HG02763 (cell line): ENCODE measurements at regions not wholly inside any gene's neighbourhood (a gene's known extent, or its start where the extent isn't known, plus 50 kb on each side); places are given as distances from the start of the nearest gene placed in this dataset.
"Not testable (repeated sequence)": the region's sequence is repeated elsewhere in the genome, so short reads cannot be mapped to it uniquely, and the experiment has no call there.

Source experiments
- ATAC-seq: cut with Tn5 transposase; IDR thresholded peaks from one replicate; pipeline ENCODE4 v1.9.1; 2021; ENCODE audit warnings: mild to moderate bottlenecking, moderate library complexity; ENCODE audit not compliant: unreplicated experiment

DNA sequence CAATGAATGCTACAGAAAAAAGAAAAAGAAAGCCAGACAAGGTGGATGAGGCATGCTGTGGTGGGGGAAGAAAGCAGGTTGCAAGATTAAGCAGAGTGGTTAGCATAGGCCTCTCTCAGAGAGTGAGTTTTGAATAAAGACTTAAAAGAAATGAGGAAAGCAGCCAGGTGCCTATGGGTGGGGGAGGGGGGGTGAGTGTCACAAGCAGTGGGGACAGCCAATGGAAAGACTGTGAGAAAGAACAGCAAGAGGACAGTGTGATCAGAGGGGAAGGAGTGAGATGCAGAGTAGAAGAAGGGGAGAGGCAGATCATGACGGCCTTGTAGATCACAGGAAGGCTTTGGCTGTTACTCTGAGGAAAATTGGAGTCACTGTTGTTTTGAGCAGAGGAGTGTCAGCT lies 162.5 kb downstream of the SOX3 start:
- ATAC-seq, result no peak

DNA sequence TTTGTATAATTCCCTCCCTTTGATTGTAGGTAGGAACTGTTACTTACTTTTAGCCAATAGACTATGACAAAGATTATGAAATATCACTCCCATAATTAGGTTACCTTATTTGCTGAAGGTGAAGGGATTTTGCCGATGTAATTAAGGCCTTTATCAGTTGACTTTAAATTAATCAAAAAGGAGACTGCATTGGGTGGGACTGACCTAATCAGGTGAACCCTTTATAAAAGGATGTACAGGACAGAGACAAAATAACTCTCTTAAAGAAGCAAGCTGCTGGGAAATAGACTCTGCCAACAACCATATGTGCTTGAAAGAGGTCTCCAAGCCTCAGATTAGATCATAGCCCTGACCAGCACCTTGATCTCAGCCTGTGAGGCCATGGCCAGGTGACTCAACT lies 167.6 kb downstream of the SOX3 start:
- no peak for ATAC-seq

DNA sequence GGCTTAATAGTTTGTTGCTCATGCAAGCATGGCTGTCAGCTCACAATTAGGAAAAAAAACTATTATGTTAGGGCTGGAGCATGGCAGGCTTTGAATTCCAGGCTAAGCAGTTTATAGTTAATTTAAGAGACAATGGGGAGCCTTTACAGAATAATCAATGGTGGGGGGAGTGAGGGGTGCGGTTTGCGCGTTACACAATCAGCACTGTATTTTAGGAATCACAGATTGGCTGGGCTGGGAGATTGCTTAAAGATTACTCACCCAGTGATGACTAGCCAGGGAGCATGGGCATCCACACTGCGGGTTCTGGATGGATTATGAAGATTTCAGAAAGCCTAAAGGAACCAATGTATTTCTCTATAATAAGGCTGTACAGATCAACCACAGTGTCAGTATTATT lies 186.6 kb downstream of the SOX3 start:
- no peak for ATAC-seq

DNA sequence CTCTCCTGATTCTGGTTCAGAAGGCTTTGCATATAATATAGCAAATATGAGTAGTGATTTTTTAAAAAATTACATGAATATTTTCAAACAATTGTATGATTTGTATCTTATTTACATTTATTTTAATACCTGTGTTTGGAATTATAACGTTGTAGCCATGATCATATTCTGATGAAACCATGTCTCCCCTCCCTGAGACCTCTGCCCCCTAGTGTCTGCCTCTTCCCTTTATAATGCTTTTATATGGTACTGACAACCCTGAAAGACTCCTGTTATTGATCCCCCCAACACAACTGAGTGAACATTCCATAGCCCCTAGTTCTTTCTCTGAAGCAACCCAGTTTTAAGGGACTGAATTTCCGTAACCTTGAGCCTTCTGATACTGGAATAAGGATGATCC lies 187.4 kb downstream of the SOX3 start:
- no peak for ATAC-seq

DNA sequence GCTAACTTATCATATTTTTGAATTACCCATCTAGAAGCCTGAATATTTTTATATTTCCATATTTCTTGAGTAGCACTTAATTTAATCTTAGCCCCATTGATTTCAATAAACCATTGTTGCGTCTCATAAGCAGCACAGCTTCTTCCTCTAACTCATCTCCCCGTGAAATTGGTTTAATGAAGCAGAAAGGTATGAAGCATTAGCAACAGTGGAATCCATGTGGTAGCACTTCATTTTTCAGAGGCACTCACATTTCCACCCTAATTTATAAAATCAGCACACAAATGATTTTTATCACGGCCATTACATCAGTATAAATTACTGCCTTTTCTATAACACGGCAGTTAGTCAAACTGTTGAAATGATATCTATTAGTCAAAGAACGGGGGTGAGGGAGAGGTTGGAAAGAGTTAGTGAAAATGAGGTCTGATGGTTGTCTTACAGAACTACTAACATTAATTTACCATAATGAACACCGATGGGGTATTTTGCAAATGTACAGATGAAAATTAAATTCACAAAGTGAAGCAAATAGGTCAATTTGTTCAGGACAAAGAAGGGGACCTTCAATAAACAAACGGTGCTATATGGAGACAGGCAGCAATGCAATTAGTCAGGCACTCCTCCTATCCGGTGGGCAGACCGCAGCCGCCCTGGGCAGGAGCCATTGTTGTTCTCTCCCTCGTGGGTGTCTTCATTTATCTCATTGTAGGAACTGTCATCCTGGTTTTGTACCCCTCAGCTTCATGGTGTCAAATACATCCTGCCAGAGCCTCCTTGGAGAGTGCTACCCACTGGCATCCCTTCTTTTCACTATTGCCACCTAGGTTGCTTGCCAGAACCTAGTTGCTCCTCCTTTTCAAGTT lies 205.7 kb downstream of the SOX3 start:
- no peak for ATAC-seq

DNA sequence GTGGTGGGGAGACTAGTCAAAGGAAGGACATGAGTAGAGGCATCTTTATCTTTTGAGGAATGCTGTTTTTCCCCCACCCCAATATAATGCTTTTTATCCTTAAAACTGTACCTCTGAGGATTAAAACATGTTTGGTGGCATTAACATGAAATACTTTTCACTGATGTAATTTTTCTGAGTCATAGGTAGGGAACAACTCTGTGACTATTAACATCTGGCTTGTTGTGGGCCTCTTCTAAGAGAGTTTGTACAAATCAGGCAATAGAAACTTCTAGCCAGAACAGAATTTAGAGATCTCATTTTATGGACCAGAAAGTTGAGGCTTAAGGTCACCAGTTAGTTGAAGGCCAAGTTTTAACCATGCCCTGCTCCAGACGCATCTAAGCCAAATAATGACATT lies 207.6 kb downstream of the SOX3 start:
- ATAC-seq, result no peak

DNA sequence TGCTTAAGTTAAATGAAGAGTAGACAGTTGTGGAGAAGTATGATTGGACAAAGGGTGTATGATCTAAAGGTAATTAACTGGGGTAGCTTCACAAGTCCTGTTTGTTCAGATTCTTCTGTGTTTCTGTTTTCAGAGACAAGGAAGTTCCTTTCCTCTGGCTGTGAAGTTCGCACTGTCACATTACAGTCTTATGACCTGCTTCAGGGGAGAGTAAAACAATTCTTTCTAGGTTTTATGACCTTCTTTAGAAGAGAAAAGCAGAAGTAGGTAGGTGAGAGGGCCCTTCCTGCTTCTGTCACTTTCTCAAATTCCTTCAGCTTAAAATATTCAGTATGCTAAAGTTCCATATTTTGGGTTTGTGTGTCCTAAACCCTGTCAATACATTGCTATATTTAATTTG lies 211.9 kb downstream of the SOX3 start:
- no peak for ATAC-seq

DNA sequence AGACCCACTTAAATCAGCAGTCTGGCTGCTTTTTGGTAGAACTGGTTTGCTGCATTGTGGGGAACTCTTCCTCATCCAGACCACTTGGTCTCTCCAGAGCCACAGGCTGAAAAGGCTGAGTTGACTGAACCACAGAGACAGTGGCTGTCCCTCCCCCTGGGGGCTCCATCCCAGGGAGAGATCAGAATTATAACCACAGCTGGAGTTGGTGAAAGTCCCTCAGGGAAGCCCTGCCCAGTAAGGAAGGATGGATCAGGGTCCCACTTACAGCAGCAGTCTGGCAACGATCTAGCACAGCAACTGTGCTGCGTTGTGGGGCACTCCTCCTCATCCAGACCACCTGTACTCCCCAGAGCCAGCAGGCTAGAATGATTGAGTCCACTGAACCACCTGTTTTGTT lies 212.7 kb downstream of the SOX3 start:
- no peak for ATAC-seq

DNA sequence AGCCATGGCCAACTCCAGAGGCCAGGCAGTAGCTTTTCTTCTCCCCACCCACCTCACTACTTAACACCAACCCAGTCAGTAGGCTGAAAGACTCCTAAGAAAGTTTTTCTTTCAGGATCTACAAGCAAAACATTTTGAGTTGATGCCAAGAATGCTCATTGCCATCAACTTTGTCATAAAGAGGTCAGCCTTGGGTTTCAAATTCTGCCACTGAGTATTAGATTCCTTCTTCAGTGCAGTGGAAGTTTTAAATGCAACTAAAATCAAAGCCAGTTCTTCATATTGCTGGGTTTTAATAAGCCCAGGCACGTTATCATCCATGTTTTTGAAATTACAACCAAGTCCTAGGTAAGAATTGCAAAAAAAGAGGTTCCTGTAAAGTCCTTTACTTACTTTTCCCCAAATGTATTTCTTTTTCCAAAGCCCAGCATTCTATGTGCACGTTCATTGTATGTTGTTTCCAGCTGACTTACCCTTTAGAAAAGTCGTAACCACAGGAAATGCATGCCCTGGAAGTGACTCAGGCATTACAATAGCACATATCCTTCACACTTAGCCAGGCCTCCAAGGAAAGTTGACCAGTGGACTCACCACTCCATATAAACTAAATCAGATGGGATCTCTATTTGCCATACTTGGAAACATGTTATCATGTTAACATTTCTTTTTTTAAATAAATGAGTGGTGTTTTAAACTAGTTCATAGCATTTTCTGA lies 229.9 kb downstream of the SOX3 start:
- no peak for ATAC-seq

DNA sequence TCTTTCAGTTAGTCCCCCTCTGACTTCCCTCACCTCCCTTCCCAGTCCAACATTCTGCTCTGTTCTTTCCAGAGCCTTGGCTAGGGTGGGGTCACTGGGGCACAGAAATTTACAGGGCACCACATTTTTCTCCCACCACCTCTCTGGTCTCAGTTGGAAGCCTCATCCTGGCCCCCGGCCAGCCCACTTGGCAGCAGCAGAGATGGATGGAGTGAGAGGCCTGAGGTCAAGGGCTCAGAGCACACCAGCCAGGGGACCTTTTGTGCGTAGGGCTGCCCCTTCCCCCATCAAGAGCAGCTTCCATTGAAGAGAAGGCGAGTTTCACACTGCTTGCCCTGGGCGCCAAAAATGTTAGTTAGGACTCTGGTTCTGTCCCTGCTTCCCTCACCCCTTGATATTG lies 230.9 kb downstream of the SOX3 start:
- ATAC-seq, result no peak

DNA sequence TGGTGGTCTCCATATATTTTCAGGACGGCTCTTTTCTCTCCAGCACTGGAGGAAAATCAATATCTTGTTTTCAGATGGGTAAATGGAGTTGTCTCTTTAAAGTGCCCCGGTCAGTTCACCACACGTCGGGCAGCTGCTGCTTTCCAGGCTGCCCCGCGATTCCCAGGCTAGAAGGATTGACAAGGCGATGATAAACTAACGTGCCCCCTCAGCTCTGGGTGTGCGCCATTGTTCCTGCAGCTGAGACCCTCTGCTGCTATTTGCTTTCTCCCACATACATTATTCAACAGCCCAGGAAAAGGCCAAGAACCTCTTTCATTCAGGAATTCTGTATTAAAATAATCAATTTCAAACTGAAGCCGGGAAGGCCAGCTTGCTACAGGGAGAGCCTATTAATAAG lies 254.5 kb downstream of the SOX3 start:
- no peak for ATAC-seq

DNA sequence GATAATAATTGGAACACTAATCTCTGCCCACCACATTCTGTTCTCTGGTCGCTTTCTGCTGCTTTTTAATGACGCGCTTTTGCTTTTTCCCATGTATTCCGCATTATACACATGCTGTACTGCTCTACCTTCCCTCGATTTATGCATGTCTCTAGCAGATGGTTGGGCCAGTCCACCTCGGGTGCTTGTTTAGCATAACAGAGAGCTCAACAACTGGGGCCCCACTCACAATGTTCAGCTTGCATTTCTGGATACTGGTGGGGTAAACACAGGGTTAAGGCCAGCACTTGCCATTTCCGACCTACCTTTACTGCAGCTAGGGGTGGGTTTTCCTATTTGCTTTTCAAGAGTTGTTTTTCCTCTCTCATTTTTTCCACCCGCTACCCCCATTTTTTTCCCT lies 255.8 kb downstream of the SOX3 start:
- ATAC-seq, result no peak

DNA sequence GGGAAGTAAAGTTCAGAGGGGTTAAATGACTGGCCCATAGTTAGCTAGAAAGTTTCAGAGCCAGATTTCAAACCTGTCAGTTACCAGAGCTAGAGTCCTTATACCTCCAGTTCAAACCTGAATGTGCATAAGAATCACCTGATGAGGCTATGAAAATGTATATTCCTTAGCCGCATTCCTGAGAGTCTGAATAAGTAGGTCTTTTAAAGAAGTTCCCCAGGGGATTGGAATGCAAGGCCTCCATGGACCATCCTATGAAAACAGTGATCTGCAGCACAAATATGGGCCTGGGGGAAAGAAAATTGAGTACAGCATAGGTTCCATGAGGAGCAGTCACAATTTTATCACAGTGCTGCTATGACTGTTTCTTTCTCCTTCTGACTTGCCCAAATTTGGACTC lies 263.9 kb upstream of the CXorf66 start:
- ATAC-seq, result no peak

DNA sequence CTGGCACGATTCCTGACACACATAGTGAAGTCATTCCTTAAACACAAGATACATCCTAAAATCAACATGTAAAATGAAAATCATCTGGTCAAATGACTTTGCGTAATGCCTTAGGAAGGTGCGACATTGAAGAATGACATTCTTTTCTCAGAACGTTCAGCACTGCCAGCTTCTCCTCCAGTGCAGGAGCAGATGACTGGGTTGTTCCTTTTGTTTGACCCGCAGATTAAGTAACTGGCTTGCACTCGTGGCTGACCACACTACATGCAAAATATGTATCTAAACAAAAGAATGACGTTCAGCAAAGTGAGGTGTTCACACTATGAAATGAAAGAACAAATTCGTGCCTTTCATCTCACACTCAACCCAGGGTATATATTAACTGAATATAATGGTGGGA lies 260.7 kb upstream of the CXorf66 start:
- ATAC-seq, result not testable (repeated sequence)

DNA sequence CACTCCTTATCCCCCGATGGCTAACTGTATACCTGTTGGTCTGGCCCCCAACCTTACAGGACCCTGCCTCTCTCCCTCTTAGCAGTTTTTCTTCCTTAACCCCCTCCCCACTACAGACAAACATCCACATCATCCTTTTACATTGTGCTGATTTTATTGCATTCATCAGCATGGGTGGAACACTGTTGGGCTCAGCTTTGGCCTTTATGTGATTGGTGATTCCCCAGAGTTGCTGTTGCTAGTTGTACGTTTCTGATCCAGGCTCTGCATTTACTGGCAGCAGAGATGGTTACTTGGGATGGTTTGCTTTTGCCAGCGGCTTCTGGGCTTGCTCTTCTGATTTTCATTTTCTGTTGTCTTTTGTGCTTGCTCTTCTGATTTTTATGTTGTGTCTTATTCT lies 250.6 kb upstream of the CXorf66 start:
- not testable (repeated sequence) for ATAC-seq

DNA sequence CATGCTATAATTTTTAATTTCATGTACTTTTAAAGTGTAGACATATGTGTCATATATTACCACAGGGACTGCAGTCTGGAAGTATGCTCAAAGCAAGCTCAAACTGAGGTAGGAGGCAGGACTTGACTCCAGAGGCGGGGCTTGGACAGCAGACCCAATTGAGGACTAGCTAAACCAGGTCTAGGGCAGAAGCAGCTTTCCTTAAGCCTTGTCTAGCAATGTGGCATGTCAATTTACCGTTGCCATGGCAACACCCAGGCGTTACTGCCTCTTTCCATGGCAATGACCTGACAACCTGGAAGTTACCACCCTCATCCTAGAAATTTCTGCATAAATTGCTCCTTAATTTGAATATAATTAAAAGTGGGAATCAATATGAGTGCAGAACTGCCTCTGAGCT lies 249.2 kb upstream of the CXorf66 start:
- not testable (repeated sequence) for ATAC-seq

DNA sequence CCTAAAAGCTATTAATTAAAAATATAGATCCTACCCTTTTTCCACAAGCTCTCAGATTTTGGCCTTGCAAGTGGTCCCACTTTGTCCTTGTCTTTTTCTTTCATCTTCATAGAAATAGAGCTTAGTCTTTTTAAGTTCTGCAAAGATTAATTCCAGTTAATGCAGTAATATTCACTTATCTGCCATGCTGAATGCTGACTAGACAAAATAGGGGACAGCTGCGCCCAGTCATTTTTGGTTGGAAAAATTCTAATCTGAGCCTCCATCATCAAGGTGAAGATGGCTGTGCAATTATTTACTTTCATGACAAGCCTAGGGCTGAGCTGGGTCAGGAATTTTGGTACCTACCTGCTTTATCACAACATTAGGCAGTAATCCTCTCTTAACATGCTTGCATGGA lies 241.3 kb upstream of the CXorf66 start:
- ATAC-seq, result no peak

DNA sequence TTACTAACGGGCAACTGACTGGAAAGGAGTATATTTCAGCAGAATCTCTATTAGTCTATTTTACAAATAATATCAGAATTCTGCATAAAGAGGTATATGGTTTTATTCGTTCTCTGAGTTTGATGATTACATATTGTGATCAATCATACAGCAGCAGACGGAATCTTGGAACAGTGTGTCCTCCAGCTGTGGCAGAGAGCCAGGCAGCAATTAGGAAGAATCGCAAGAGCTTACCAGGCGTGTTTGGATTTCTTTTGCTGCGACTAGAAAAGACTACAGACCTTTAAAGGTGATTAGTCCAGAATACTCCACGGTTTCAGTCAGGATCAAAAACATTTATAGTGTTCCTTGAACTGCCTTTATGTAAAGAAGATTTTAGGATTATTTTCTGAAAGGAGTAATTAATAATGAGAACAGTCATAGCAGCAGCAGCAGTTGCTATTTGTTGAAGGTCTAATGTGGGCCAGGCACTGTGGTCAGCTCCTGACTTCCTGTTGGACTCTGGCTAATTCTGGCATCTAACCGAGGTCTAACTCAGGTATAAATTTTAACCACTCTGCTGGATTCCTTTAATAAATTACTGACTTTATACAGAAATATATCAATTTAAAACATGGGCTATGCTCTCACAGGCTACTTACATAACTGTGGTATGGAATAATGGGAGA lies 225.3 kb upstream of the CXorf66 start:
- ATAC-seq, result no peak

DNA sequence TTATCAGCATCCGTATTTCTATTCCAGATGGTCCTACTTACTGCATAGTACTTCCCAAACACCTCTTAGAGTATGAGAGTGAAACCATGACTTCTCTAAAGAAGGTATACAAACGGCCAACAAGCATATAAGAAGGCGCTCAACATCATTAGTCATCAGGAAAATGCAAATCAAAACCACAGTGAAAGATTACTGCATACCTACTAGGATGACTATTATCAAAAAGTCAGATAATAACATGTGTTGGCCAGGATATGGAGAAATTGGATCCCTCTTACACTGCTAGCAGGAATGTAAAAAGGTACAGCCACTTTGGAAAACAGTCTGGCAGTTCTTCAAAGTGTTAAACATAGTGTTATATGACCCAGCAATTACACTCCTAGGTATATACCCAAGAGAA lies 215.3 kb upstream of the CXorf66 start:
- ATAC-seq, result no peak

DNA sequence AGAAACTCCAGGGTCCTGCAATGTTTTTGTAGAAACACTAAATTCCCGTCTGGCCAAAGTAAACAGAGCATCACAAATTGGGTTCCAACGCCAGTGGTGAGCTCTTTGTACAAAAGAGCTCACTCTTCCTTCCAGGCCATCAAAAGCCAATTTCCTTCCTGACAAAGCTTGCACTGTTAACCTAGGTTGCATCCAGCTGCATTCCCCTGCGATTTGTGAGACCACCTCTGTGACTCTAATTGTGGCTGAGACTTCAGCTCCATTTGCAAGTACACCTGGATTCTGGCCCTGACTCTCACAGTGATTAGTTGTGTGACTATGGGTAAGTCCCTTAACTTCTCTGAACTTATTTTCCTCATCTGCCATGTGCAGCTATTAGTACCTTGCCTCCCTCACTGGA lies 212.5 kb upstream of the CXorf66 start:
- ATAC-seq, result no peak

DNA sequence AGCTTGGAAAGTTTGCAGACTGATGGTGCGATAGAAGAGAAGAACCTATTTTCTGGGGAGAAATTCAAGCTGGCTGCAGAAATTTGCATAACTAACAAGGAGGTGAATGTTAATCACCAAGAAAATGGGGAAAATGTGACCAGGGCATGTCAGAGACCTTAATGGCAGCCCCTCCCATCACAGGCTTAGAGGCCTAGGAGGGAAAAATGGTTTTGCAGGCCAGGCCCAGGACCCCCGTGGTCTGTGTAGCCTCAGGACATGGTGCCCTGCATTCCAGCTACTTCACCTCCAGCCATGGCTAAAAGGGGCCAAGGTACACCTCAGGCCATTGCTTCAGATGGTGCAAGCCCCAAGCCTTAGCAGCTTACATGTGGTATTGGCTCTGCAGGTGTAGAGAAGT lies 207.1 kb upstream of the CXorf66 start:
- no peak for ATAC-seq

DNA sequence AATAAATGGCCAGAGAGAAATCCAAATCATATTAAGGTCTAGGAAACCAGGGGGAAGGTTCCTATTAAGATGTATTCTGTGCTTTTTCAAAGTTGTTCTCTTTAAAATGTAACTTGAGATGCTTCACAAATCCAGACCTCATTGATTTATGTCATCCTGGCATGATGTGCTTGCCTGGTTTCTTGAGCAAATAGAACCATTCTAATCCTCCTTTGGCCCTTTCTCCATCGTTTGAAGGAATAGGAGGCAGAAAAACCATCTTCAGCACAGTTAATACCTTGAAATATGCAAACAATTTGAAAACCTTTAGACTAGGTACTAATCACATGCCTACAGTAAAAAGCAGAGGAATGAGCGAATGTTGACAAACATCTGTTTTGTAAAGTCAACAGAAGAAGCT lies 202.2 kb upstream of the CXorf66 start:
- ATAC-seq, result no peak
